ENCODE measurements at regions not wholly inside any gene's neighbourhood (a gene's known extent, or its start where the extent isn't known, plus 50 kb on each side); places are given as distances from the start of the nearest gene placed in this dataset.
"Not testable (repeated sequence)": the region's sequence is repeated elsewhere in the genome, so short reads cannot be mapped to it uniquely, and the experiment has no call there.

DNA sequence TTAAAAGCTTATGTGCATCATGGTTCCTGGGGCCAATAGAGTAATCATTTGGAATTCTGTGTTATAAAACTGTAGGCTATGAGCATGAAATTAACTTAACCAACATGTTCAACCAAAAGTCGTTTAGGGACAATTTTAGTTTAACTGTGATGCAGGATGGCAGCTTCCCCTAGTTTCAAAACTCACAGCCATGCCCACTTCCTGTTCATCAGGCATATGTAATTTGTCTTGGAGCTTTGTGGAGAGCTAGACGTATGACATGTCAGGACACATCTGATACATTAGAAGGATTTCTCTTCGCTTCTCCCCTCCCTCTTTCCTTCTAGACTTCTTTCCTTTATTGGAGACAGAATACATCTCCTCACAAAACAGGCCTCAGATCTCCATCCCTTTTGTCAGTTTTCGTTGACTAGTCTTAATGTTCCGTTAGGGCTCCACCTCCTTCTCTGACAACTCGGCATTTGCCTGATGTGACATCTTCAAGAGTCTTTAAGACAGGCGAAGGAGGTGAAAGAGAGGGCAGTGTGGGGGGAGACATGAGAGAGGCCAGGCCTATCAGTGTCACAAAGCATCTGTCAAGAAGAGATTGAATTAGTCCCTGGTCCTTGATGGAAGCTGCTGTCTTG, 176.0 kb downstream of the MSX2 start:
- DNase-seq: no peak

DNA sequence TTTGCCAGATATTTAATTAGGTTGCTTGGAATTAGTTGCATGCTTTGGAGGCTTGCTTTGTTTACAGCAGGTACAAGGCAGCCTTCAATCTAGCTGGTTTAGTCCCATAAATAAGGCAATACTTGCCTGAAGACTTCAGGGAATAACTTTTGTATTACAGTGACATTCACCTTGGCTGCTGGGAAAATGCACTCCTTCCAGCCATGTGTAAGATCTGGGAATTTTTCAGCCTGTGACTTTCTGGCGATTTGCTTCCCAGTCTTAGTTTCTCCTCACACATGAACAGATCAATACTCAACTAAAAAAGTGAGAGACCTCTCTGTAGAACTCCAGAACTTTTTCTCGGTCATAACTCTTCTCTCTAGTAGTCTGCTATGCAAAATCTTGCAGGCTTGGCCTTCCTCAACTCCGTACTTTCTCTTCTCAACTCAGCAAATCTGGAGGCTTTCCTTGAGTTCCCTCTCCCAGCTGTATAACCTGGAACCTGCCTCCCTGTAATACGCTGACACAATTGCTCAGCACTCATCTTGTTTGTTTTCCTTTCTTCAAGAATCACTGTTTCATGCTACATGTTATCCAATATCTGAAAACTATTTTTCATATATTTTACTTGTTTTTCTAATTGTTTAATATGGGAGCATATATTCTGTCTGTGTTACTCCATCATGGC, 173.0 kb downstream of the MSX2 start:
- DNase-seq: no peak

DNA sequence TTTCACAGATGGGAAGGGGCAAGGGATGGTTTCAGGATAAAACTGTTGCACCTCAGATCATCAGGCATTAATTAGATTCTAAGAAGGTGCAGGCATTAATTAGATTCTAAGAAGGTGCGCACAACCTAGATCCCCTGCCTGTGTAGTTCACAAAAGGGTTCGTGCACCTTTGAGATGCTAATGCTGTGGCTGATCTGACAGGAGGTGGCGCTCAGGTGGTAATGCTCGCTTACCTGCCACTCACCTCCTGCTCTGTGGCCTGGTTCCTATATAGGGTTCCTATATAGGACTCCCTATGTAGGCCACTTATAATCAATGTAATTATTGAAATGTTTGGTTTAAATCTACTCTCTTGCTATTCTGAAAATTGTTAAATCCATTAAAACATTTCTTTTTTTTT, 171.0 kb downstream of the MSX2 start:
- no peak for DNase-seq

DNA sequence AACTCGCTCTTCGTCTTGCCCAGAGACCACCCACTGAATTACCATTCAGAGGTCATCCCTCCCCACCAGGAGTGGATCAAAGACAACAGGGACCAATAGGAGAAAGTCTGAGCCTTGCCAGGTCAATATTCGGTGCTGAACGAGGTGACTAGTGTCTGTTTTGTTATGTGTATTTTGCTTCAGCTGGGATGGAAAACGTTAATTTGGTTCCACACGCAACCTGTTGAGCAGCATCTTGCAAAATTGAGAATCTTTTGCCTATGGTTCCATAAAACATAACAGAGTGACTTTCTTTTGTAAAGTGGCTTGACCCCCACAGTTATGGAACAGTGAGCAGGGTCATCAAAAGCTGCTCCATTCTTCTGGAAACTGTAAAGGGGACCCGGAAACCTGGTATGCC, 168.4 kb downstream of the MSX2 start:
- no peak for DNase-seq

DNA sequence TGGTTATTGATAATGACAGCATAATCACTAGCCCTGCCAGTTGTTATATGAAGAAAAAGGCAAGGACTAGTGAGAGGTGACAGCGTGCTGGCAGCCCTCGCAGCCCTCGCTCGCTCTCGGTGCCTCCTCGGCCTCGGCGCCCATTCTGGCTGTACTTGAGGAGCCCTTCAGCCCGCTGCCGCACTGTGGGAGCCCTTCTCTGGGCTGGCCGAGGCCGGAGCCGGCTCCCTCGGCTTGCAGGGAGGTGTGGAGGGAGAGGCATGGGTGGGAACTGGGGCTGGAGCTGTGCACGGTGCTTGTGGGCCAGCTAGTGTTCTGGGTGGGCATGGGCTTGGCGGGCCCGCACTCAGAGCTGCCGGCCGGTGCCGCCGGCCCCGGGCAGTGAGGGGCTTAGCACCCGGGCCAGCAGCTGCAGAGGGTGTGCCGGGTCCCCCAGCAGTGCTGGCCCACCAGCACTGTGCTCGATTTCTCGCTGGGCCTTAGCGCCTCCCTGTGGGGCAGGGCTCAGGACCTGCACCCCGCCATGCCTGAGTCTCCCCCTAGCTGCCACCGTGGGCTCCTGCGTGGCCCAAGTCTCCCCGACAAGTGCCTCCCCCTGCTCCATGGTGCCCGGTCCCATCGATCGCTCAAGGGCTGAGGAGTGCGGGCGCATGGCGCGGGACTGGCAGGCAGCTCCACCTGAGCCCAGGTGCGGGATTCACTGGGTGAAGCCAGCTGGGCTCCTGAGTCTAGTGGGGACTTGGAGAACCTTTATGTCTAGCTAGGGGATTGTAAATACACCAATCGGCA, 156.2 kb downstream of the MSX2 start:
- DNase-seq: not testable (repeated sequence)

DNA sequence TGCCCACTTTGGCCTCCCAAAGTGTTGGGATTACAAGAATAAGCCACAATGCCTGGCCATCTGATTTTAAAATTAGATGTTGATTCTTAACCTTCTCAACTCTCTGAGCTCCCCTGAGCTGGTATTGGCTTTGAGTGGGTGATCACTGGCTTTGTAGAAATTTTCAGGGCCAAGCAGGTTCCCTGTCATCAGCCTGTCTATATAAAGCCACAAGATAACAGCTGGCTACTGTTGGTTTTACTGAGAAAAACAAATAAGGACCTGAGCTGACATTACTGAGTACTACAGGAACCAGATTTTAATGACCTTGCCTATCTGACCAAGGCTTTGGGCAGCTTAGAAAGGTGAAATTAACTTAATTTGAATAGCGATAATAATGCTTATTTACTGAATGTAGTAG, 153.6 kb downstream of the MSX2 start:
- no peak for DNase-seq

GRCh38 chr5:174872271-174872670, 147.9 kb downstream of the MSX2 start:
- no peak for DNase-seq

GRCh38 chr5:174852143-174852542, 127.8 kb downstream of the MSX2 start:
- no peak for DNase-seq

- no peak for DNase-seq
These were observed 126.3 kb downstream of the MSX2 start for GRCh38 chr5:174850565-174851169.

- no peak for DNase-seq
These were observed 125.0 kb downstream of the MSX2 start for GRCh38 chr5:174849426-174849825.

DNA sequence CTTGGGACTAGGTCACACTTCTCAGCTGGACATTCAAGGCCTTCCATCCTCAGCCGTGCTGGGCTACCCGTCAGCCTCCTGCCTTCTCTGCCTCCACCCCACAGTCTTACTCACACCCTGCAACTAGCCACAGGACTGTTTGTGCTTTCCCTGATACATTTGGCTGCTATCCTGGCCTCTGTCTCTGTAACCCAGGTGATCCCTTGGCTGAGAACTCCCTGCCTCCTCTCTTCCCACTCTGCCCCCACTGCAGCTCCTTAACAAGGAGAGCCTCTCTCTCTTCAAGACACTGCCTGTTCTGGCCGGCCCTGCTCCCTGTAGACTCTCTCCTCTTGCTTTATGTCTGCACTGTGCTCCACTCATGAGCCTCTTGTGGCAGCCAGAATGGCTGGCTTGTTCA, 120.6 kb downstream of the MSX2 start:
- DNase-seq: no peak

GRCh38 chr5:174843263-174844250, 119.2 kb downstream of the MSX2 start:
- no peak for DNase-seq

DNA sequence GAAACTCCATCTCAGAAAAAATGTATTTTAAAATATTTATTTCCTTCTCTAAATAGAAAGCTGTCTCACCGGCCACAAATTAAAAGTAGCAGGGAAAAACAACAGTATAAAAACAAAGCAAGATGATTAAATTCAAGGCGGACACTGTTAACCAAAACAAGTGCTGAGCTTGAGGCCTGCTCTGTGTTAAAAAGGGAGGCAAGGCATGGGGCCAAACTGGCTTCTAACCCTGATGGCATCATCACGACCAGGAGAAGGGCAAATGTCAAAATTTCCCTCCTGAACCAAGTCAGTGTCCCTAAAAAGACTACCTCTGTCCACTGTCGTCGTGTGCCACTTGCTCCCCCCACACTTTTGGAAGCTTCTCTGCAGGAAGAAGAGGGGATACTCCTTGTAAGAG, 116.1 kb downstream of the MSX2 start:
- DNase-seq: no peak

DNA sequence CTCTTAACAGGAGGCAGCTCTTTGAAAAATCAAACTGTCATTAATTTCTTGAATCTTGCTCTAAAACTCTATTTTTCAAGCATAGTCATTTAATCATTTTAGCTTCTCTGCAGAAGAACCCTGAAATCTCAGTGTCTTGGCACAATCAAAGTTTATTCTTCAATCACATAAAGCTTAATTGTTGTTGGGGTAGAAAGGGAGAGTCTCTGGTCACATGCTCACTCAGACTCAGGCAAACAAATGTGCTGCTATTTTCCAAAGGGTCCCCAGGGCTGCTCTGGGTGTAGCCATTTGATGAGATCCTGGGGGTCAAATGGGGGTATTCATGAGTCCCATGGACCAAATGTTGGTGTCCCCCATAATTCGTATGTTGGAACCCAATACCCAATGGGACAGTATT, 114.8 kb downstream of the MSX2 start:
- DNase-seq: no peak

- DNase-seq: no peak
These were observed 113.8 kb downstream of the MSX2 start for GRCh38 chr5:174837919-174838902.

- no peak for DNase-seq
These were observed 109.7 kb downstream of the MSX2 start for GRCh38 chr5:174834081-174834480.

DNA sequence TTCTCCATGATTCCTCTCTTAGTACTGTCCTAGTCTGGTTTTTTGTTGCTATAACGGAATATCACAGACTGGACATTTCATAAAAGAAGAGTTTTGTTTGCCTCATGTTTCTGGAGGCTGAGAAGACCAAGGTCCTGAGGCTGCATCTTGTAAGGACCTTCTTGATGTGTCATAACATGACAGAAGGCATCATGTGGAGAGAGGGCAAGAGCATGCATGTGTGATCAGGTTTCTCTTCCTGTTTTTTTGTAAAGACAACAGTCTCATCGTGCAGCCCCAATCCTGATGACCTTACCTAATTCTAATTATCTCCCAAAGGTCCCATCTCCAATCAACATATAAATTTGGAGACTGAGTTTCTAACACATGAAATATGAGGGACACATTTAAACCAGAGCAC, 108.4 kb downstream of the MSX2 start:
- no peak for DNase-seq

DNA sequence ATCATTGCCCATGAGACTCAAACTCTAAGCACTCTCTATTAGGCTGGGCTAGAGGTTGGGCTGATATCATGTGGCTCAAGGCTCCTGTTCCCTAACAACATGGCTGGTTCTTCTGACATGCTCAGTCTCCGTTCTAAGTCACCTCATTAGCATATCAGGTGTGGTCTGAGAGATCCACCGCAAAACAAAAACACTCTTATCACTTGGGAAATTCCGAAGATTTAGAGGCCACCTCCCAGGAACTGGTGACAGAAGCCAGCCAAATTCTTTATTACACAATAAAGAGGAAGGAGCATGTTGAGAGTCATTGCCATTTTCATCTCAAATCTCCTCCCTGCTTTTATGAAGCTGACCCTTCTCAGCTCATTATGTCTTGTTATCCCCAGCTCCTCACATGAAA, 107.6 kb downstream of the MSX2 start:
- DNase-seq: no peak

DNA sequence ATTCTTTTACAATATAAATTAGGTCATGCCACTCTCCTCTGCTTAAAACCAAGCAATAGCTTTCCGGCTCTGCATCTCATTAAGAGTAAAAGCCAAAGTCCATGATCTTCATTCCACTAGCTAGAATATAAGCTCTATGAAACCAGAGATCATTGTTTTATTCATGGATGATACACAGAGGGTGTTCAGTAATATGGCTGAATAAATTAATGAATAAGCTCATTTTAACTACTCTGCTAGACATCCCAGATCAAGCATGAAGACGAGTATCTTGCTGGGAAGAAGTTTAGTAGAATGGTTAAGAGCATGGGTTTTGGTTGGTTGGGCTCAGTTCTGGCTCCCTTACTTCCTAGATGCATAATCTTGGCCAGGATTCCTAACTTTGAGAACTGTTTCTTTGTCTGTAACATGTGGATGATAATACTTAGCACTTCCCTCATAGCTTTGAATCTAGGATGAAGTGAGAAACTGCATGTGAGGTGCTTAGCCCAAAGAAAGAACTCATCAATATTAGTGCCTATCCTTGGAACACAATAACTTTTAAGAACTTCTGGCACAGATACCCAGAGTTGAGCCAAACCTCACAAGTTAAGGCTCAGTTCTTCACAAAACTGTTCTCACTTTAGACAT, 106.8 kb downstream of the MSX2 start:
- no peak for DNase-seq

GRCh38 chr5:174829511-174829864, 105.1 kb downstream of the MSX2 start:
- DNase-seq: no peak
